Activated B cell treated with CpG ODN at 0.5 μM for 24 hours (primary cell): ENCODE measurements at regions not wholly inside any gene's neighbourhood (a gene's known extent, or its start where the extent isn't known, plus 50 kb on each side); places are given as distances from the start of the nearest gene placed in this dataset.
A peak's percentile ranks its signal among the peaks of the same experiment; 100 is the strongest.

ENCODE experiments used
- ATAC-seq: fragments of 200-7000 bp; cut with Tn5 transposase; one replicate; pipeline ENCODE4 v1.10.0; 2021; ENCODE audit warnings: low read depth, mild to moderate bottlenecking, moderate library complexity
- CTCF ChIA-PET: fragments of 350-600 bp; sonication (Branson Sonifier 250); formaldehyde crosslinking; loops from one replicate; lab custom pipeline; 2021; ENCODE audit warnings: antibody characterized with exemption; lab: Charles Lee
- POLR2A ChIA-PET: fragments of 350-600 bp; sonication (Branson Sonifier 250); formaldehyde crosslinking; loops from one replicate; lab custom pipeline; 2021; ENCODE audit warnings: antibody characterized with exemption; lab: Charles Lee
- DNase-seq: peaks from one replicate; pipeline ENCODE4 v3.0.0; 2022
- H3K27ac Mint-ChIP-seq: one replicate; pipeline ENCODE4 v1.8.0; 2020; ENCODE audit warnings: mixed read lengths
- H3K27me3 Mint-ChIP-seq: one replicate; pipeline ENCODE4 v1.8.0; 2021; ENCODE audit warnings: mixed read lengths
- H3K36me3 Mint-ChIP-seq: one replicate; pipeline ENCODE4 v1.8.0; 2021; ENCODE audit warnings: low read depth, mixed read lengths
- H3K4me1 Mint-ChIP-seq: one replicate; pipeline ENCODE4 v1.8.0; 2021; ENCODE audit warnings: mixed read lengths
- H3K4me3 Mint-ChIP-seq: one replicate; pipeline ENCODE4 v1.8.0; 2020; ENCODE audit warnings: mild to moderate bottlenecking, mixed read lengths
- H3K9me3 Mint-ChIP-seq: one replicate; pipeline ENCODE4 v1.8.0; 2020; ENCODE audit warnings: mixed read lengths
- intact Hi-C: fragments of 100-400 bp; cut with micrococcal nuclease; formaldehyde crosslinking; loops from one replicate; pipeline ENCODE4 v1.15.1; 2024
- TF ChIP-seq, protein P1 (sequence below): fragments of 200-600 bp; IDR thresholded peaks from one replicate; pipeline ENCODE4 v1.8.0; 2022; ENCODE audit warnings: antibody characterized with exemption, mild to moderate bottlenecking

GRCh38 chr6:27138406-27138805 is 109.1 kb upstream of the PRSS16 start:
- H3K4me3 Mint-ChIP-seq, result peak overlapping the region; percentile 97
- H3K9me3 Mint-ChIP-seq, result no peaks in the 10 kb centered on the region
- peaks cover 28% of the 10 kb centered on the region for H3K36me3 Mint-ChIP-seq
- peak overlapping the region; percentile 98 for H3K27ac Mint-ChIP-seq
- ChIA-PET CTCF (interaction anchor here (1.5 to 1.6 kb wide), 2 partner anchors 9 to 11 kb away, joined by 3 to 7 read pairs; no protein-coding TSS in a partner anchor), POLR2A (interaction anchor here (0.6 to 3.5 kb wide), 32 partner anchors 8 to 1845 kb away, joined by 3 to 58 read pairs (median 6); a partner anchor contains a TSS)
- H3K4me1 Mint-ChIP-seq, result peaks cover 62% of the 10 kb centered on the region
- no peaks in the 10 kb centered on the region for H3K27me3 Mint-ChIP-seq
- intact Hi-C loops, result loop anchor here (2.0 kb wide), 2 partner anchors 698 to 1014 kb away; a partner anchor contains a TSS
- ATAC-seq, result no peak
- no peak for DNase-seq
- TF ChIP-seq, protein P1, sequence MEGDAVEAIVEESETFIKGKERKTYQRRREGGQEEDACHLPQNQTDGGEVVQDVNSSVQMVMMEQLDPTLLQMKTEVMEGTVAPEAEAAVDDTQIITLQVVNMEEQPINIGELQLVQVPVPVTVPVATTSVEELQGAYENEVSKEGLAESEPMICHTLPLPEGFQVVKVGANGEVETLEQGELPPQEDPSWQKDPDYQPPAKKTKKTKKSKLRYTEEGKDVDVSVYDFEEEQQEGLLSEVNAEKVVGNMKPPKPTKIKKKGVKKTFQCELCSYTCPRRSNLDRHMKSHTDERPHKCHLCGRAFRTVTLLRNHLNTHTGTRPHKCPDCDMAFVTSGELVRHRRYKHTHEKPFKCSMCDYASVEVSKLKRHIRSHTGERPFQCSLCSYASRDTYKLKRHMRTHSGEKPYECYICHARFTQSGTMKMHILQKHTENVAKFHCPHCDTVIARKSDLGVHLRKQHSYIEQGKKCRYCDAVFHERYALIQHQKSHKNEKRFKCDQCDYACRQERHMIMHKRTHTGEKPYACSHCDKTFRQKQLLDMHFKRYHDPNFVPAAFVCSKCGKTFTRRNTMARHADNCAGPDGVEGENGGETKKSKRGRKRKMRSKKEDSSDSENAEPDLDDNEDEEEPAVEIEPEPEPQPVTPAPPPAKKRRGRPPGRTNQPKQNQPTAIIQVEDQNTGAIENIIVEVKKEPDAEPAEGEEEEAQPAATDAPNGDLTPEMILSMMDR, result no peak

DNA sequence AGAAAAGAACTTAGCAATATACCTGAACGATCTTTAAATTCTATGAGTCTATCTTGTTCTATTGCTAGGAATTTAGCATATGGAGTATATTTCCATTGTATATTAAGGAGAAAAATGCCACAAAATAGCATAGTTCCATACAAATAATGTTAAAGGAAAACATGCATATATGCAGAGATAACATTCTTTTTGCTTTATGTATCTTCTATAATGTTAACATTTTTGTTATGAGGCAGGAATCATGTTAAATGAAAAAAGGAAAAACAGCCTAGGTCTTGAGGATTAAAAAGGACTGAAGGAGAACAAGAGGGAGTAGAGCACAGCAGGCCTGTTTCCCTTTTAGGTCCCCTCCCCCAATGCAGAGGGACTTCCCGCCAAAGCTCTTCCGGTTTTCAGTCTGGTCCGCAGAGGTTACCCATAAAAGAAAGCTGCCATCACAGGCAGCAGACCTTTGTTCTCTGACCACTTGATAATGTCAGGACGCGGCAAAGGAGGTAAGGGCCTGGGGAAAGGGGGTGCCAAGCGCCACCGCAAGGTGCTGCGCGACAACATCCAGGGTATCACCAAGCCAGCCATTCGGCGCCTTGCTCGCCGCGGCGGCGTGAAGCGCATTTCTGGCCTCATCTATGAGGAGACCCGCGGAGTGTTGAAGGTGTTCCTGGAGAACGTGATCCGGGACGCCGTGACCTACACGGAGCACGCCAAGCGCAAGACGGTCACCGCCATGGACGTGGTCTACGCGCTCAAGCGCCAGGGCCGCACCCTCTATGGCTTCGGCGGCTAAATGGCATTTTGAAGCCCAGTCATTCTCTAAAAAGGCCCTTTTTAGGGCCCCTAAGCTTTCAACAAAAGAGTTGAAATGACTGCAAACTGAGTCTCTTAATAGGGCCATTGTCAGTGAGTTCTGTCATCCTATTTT is 108.4 kb upstream of the PRSS16 start:
- Mint-ChIP-seq H3K4me1 (peaks cover 62% of the 10 kb centered on the region), H3K36me3 (peaks cover 31% of the 10 kb centered on the region), H3K9me3 (no peaks in the 10 kb centered on the region), H3K27ac (peak overlapping the region; percentile 98), H3K27me3 (no peaks in the 10 kb centered on the region), H3K4me3 (peak overlapping the region; percentile 97)
- TF ChIP-seq, protein P1, result no peak
- peak; percentile 59 for DNase-seq
- peak; percentile 82 for ATAC-seq
- ChIA-PET CTCF (interaction anchor here (1.0 to 1.6 kb wide), 3 partner anchors 8 to 754 kb away, joined by 3 to 7 read pairs (median 3); a partner anchor contains a TSS), POLR2A (interaction anchor here (0.6 to 3.5 kb wide), 32 partner anchors 8 to 1845 kb away, joined by 3 to 58 read pairs (median 6); a partner anchor contains a TSS)
- intact Hi-C loops, result loop anchor here (1.0 to 2.0 kb wide), 3 partner anchors 698 to 1112 kb away; a partner anchor contains a TSS

DNA sequence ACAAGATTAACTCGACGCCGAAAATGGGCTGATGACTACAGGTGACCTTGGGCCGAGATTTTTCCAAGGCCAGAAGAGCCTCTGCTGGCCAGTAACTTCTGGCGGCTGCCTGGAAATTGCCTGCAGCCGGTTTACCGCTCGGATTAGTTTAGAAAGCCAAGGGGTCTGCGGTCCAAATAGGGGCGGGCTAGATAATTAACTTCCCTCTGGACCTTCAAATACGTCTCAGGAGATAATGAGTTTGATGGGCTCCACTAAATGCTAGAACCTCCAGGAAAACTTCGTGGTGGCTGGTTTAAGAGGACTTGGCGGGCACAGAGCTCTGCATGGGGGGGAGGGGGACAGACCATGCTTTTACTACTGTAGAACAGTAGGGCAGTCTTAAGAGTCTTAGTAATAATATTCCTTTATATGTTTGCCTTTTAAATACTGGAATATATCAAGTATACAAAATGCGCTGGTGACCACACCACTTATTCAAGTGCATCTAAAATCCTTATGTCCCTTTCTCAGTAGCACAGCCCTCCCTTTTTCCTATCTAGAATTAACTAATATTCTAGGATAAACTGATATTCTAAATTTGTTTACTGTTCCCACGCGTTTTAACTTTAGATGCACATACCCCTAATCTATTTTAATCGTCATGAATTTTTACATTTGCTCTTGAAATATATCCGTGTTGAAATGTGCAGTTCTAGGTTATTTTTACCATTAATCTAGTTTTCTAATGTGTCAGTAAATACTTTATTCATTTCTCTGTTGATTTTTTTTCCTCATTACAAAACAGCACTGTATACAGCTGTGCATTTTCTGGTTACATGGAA is 107.5 kb upstream of the PRSS16 start:
- Mint-ChIP-seq H3K27ac (peak overlapping the region; percentile 98), H3K27me3 (no peaks in the 10 kb centered on the region), H3K4me3 (peak overlapping the region; percentile 97), H3K36me3 (peaks cover 31% of the 10 kb centered on the region), H3K4me1 (peaks cover 61% of the 10 kb centered on the region), H3K9me3 (no peaks in the 10 kb centered on the region)
- intact Hi-C loops, result loop anchor here (1.0 to 2.0 kb wide), 3 partner anchors 697 to 1113 kb away; a partner anchor contains a TSS
- ChIA-PET POLR2A (interaction anchor here (1.2 to 3.5 kb wide), 22 partner anchors 7 to 1119 kb away, joined by 4 to 58 read pairs (median 10); a partner anchor contains a TSS), CTCF (interaction anchor here (1.0 to 1.6 kb wide), 3 partner anchors 8 to 753 kb away, joined by 3 to 7 read pairs (median 3); a partner anchor contains a TSS)
- no peak for DNase-seq
- ATAC-seq, result peak; percentile 25
- TF ChIP-seq, protein P1, result no peak

- H3K4me1 Mint-ChIP-seq, result peaks cover 59% of the 10 kb centered on the region
- H3K4me3 Mint-ChIP-seq, result peak overlapping the region; percentile 72
- peak overlapping the region; percentile 85 for H3K27ac Mint-ChIP-seq
- TF ChIP-seq, protein P1, result no peak
- CTCF ChIA-PET, result no interaction called here
- no peaks in the 10 kb centered on the region for H3K27me3 Mint-ChIP-seq
- no peak for DNase-seq
- H3K36me3 Mint-ChIP-seq, result peaks cover 31% of the 10 kb centered on the region
- intact Hi-C loops, result no loop called here
- H3K9me3 Mint-ChIP-seq, result no peaks in the 10 kb centered on the region
- no peak for ATAC-seq
- POLR2A ChIA-PET, result interaction anchor here (0.7 to 3.3 kb wide), 5 partner anchors 9 to 1120 kb away, joined by 3 to 34 read pairs (median 15); a partner anchor contains a TSS
Measured at GRCh38 chr6:27140999-27141528, 106.4 kb upstream of the PRSS16 start.
